Fibroblast of skin of scalp (primary cell): ENCODE measurements at regions not wholly inside any gene's neighbourhood (a gene's known extent, or its start where the extent isn't known, plus 50 kb on each side); places are given as distances from the start of the nearest gene placed in this dataset.
"Not testable (repeated sequence)": the region's sequence is repeated elsewhere in the genome, so short reads cannot be mapped to it uniquely, and the experiment has no call there.

Experiments
- DNase-seq: peaks from one replicate; pipeline ENCODE4 v3.0.0-alpha.2; 2013

DNA sequence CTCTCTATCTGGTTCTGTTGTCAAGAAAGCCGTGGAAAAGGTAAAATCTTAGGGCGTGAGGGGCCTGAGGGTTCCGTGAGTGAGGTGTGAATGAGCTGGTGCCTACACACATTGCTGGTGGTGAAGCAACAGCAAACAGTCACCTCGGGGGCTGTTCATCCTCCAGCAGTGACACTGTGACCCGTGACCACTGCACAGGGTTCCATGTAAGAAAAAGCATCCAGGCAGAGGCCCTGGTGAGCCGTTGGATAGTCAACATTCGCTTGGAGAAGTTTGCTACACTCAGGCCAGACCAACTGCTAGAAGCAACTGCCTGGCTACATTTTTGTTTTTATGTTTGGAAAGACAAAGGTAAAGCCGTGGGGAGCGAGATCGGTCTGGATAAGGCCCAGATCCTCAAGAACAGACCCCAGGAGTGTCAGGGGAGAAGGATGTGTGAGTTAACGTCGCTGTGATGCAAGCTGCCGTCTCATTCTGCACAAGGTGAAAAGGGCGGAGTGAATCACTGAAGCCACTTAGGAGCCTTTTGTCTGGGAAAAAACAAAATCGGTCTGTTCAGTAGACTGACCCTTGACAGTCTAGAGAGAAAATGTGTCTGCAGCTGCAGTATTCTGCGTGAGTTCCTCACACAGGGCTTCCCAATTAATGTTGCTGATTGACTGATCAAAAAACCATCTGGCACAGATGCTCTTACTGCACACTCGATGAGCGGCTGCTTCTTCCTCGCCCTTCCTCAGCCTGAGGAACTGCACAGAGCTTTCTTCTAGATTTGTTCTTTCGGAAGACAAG is 404.0 kb downstream of the SMOC2 start:
- DNase-seq, result no peak

DNA sequence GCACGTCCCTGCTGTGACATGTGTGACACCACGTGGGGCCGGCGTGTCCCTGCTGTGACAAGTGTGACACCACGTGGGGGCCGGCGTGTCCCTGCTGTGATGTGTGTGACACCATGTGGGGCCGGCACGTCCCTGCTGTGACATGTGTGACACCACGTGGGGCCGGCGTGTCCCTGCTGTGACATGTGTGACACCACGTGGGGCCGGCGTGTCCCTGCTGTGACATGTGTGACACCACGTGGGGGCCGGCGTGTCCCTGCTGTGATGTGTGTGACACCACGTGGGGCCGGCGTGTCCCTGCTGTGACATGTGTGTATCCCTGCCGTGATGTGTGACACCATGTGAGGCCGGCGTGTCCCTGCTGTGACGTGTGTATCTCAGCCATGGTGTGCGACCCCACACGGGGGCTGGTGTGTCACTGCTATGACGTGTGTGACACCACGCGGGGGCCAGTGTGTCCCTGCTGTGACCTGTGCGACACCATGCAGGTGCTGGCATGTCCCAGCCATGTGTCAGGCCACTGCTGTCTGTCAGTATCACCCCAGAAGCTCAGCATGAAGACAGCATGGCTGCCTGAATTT is 401.7 kb downstream of the SMOC2 start:
- not testable (repeated sequence) for DNase-seq

DNA sequence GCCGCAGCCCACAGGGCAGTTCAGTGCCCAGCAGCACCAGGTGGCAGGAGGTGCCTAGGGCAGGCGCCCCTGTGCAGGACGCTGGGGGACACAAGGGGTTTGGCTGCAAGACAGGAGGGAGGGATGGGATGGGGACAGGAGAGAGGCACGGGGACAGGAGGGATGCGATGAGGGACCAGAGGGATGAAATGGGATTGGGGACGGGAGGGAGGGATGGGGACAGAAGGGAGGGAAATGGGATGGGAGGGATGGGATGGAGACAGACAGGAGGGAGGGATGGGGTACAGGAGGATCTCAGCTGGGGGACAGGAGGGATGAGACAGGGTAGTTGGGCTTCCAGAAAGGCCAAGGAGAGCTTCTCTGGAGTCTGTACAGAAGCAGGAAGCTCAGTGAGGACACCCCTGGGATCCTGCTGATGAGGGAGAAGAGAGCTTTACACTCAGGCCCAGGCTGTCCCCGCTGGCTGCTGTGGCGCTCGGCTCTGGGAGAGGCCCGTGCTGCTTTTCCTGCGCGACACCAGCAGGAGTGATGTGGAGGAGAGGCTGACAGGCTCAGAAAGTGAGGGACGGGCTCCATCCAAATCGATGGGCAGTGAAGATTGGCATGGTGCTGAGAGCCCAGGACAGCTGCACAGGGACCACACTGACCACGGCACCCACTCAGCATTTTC is 400.8 kb downstream of the SMOC2 start:
- no peak for DNase-seq

DNA sequence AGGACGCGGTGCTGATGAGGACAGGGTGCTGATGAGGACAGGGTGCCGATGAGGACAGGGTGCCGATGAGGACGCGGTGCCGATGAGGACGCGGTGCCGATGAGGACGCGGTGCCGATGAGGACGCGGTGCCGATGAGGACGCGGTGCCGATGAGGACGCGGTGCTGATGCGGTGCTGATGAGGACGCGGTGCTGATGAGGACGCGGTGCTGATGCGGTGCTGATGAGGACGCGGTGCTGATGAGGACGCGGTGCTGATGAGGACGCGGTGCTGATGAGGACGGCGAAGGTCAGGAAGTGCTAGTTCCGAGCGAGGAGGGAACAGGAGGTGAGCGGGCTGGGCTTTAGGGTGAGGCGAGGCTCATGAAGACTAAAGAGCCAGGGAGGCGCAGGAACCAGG is 399.9 kb downstream of the SMOC2 start:
- not testable (repeated sequence) for DNase-seq

DNA sequence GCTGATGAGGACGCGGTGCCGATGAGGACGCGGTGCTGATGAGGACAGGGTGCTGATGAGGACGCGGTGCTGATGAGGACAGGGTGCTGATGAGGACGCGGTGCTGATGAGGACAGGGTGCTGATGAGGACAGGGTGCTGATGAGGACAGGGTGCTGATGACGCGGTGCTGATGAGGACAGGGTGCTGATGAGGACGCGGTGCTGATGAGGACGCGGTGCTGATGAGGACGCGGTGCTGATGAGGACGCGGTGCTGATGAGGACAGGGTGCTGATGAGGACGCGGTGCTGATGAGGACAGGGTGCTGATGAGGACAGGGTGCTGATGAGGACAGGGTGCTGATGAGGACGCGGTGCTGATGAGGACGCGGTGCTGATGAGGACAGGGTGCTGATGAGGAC is 399.3 kb downstream of the SMOC2 start:
- not testable (repeated sequence) for DNase-seq

DNA sequence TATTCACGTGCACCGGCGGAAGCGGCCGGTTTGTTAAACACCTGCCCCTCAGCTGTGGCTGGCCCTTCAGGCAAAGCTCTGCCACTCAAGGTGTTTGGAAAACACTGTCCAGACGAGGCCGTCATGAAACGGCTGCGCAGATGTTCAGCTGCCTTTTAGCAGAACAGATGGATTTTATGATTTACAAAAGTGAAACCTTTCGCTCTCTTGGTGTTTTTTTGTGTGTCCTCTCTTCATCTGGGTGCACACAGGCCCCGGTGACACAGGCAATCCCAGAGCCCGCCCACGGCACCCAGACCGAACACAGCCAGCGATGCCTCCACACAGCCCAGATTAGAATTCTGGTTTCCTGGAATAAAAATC is 397.0 kb downstream of the SMOC2 start:
- no peak for DNase-seq

DNA sequence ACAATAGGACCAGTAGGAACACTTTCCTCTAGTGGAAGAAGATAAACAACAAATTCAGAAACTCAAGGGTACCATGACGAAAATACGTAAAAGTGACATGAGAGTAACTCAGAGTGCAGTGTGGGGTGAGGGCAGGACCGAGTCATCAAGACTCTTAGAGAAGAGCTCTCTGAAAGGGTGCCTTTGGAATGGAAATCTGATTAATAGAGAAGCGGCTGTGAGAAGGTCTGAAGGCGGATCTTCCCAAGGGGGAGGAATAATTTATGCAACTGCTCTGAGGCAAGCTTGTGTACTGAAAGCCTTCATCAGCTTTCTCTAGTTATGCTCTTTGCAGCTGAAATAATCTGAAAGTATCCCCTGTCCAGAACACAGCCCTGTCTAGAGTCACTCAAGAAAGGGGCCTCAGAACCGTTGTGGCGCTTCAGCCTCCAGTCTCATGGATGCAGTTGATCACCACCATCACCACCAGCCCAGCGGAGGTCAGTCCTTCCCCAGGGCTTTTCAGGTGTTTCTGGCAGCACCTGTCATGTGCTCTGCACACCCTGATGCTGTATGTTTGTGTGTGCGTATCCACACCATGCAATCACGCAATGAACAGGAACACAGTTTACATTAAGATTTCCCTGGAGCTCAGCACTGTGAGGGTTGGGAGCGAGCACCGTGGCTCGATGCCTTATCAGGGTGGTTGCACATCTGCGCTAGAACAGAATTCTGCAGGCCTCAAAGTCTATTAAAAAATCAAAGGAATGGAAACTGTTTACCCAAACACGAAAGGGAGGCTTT is 396.5 kb downstream of the SMOC2 start:
- peak; percentile 29 for DNase-seq

DNA sequence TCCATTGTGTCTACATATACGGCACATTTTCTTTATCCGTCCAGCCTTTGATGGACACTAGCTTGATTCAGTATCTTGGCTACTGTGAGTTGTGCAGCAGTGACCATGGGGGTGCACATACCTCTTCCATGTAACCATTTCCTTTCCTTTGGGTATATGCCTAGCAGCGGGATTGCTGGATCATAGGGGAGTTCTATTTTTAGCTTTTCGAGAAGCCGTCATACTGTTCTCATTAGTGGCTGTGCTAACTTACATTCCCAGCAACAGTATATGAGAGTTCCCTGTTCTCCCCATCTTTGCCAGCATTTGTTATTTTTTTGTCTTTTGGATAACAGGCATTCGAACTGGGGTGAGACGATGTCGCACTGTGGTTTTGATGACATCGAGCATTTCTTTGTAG is 395.0 kb downstream of the SMOC2 start:
- peak; percentile 74 for DNase-seq

DNA sequence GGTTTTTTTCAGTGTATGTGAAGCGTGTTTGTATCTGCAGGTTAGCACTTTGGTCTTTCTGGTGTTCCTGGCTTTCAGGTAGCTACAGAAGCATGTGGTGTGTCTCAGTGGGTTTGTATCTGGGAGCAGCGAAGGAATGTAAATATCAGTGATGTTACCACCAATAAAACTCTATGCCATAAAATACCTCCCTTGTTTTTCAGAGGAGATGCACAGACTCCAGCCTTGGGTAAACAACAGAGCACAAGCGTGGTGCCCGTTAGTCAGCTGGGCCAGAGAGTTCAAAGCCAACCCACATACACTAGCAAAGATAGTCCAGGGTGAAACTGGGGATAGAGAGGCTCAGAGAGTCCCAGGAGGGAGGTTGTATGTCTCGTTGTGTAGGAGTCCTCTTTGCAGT is 393.8 kb downstream of the SMOC2 start:
- DNase-seq, result no peak

DNA sequence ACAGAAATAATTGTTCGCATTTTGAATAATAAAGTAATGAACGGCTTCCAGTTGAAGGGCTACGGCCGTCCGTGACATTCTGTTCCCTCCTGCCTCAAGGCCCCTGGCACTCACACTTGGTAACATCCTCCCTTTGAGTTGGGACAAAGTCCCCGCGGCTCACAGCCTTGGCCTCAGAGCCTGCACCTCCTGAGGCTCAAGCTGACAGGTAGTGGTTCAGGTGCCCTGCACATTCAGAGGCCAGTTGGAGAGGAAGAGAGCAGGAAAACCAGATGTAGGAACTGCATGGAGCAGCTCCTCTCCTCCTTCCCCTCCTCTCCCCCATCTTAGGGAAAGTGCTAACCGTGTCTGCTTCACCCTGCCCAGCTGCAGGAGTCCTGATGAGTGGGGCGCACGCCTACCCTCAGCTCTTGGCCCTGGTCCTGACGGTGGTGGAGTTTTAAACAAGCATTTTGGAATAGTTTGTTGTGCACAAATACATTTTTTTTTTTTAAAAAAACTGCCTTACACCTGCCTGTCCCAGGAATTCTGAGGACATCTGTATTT is 393.1 kb downstream of the SMOC2 start:
- DNase-seq, result no peak

DNA sequence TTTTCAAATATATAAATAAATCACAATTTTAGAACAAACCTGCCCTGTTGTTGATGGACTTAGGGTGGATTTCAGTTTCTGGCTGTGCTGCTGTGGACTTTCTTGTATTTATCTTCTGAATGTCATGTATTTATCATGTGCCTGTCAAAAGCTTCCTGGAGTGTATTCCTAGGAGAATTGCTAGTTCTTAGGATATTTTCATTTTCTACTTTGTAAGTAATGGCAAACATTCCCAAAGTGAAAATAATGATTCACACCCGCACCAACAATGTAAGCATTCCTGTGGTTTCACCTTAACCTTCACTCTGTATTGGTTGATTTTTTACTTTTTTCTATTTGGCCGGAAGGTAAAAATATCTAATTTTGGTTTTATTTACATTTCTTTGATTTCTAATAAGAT is 387.8 kb downstream of the SMOC2 start:
- peak; percentile 66 for DNase-seq

DNA sequence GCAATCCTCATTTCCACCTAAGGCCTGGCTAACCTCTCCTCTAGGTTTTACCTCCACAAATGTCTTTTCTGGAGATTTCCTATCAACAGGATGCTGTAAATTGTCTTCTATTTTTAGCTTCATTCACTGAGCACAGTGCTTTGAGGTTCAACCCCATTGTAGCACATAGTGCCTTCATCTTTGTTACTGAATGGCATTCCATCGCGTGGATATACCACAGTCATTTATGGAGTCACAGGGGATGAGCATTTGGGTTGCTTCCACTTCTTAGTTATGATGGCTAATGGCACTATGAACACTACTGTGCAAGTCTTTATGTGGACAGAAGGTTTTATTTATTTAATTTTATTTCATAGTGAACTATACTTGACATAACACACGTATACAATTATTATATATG is 387.1 kb downstream of the SMOC2 start:
- no peak for DNase-seq

DNA sequence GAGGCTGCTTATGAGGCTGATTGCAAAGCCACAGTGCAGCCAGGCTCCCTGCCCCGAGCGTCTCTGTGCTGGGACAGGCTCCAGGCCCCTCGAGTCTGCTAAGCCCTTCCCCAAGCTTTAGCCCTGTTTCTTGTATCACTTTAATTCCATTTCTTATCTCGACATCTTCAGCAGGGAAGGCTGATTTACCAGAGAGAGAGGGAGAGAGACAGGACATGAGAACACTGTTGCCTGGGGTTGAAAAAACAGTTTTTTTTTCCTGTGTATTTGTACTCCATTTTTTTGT is 386.5 kb downstream of the SMOC2 start:
- DNase-seq, result no peak

DNA sequence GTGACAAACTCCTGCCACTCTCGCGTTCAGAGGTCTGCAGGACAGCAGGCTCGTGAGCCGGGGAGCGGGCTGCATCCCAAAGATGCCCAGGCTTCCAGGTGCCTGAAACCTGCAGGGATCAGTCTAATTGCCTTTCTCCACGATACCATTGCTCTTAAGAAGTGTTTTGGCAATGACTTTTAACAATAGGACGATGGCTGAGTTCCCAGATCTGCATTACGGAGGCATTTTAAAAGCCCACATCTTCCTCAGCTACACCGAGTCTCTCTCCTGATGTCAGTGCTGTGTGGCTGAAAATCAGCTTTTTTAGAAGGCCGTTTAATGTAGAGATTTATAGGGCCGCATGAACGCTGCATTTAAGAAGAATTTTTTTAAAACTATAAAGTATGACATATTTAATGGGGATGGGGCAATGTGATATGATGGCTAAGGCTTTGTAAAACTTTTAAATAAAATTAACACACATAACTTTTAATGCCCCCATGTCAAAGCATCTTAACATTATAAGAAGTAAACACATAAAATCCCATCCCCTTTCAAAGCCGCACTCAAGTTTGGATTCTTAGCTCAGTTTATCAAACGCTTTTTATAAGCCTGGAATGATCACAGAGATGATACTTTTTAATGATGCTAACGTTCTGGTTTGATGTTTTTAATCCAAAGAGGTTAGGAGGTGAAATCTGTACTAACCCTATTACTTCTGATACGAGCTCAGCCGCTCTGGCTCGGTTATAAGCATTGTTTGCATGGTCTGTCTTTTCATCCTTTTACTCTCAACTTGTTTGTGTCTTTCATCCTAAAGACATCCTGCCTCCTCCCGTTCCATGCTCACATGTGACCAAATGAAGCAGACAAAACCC is 386.0 kb downstream of the SMOC2 start:
- DNase-seq, result no peak

DNA sequence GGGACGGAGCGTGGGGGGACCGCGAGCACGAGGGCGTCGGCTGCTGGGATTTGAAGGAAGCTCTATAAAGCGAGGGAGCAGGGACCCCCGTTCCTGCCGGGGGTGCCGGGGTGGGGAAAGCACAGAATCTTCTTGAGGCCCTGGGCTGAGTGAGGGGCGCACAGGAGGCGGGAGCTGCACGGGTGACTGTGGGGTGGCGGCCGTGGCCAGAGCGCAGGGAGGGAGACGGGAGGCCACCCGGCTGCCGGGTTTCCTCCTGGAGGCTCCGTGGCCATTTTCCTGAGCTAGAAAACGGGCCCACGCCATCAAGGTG is 385.1 kb downstream of the SMOC2 start:
- DNase-seq, result no peak

DNA sequence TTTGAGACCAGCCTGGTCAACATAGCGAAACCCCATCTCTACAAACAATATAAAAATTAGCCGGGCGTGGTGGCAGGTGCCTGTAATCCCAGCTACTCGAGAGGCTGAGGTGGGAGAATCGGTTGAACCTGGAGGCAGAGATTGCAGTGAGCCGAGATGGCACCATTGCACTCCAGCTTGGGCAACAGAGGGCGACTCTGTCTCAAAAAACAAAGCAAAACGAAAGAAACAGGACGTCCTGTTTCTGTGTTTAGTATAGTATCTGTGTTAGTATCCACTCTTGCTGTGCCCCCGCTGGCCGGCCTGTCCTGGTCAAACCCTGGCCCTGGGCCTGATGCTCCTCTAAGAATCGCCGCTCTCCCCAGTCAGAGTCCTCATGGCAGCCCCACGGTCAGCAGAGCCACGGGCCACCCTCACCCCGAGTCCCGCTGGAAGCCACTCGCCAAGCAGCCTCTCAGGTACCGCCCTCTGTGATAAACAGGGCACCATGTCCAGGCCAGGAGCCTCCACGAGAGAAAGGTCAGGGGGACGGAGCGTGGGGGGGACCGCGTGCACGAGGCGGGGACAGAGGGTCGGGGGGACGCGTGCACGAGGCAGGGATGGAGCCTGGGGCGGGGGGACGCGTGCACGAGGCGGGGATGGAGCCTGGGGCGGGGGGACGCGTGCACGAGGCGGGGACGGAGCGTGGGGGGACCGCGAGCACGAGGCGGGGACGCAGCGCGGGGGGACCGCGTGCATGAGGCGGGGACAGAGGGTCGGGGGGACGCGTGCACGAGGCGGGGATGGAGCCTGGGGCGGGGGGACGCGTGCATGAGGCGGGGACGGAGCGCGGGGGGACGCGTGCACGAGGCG is 384.5 kb downstream of the SMOC2 start:
- DNase-seq, result no peak

DNA sequence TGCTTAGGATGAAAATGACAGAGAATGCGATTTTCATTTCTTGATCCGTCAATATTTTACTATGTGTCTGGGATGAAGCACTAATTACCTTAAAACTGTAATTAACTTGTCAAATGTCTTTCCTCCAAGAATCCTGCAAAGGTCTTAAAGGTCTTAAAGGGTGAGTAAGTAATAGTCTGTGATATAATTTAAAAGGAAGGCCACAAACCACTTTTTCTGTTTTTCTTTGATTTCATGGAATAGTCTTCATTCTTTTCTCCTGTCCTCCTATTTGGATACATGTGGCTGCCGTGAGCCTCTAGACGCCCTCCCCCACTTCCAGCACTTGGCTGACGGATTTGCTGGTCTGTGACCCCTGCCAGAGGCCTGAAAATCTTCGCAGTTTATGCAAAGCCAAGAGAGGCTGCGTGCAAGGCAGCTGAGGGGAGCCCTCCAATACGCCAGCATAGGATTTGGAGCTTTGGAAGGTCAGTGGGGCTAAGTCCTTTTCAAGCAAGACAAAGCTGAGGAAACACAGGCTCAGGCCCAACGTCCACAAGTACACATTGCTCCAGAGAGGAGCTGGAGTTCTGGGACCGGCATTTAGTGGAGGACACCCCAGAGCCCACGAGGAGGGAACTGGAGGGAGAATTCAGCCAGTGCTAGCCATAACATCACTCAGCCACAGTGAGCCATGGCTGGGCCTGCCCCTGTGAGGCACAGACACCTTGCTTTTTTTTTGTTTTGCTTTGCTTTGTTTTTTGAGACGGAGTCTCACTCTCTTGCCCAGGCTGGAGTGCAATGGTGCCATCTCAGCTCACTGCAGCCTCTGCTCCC is 382.6 kb downstream of the SMOC2 start:
- DNase-seq, result peak; percentile 33

DNA sequence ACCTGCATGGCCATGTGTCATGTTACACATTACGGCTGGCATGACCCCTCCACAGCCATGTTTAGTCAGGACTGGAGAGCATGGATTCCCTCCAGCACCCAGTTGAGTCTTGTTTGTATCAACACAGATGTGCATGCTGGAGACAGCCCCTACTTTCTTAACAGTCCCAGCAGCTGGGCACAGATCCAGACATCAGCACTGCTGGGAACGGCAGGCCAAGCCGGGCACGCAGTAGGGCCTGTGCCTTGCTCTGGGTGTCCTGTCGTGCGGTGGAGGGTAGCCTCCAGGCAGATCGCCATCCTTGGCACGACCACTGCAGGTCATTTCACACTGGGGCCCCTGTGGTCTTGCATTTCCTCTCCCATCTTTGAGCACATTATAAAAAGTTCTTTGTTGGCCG is 381.4 kb downstream of the SMOC2 start:
- DNase-seq, result no peak

DNA sequence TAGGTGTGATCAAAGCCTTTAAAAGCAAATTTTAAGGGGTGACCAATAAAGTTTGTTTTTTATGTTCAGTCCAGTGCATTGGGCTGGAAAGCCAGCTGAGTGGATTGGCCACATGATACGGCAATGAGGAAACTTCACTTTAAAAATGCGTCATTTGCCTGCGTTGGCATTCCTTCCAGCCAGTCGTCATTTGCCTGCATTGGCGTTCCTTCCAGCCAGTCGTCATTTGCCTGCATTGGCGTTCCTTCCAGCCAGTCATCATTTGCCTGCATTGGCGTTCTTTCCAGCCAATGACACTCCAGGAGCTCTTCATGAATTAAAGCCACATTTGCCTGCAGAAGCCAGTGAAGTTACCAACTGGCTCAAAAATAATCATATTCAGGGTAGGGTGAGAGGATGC is 378.6 kb downstream of the SMOC2 start:
- DNase-seq, result no peak

DNA sequence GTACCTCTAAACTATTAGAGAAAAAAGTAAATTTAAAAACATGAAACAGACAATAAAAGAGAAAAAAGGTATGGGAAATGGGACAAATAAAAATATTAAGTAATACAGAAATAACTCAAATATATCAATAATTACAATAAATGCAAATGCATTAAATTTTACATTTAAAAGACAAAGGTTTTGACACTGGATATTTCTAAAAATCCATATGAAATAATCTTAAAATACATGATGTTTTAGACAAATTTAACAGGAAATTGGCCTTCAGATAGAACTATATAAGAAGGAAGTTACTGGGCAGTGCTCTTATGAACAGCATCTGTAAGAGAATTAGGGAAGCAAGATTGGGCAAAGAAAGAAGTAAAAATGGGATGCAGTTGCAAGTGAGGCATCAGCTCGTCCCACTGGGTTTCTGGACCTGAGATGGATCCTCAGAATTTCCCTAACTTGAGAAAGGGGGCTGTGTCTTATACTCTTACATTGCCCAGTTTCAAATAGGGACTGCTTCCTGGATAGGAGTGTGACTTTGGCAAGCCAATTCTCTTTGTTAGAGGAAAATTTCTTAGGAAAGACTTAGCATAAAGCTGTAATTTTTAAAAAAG is 376.7 kb downstream of the SMOC2 start:
- DNase-seq, result no peak
